ENCODE measurements at regions not wholly inside any gene's neighbourhood (a gene's known extent, or its start where the extent isn't known, plus 50 kb on each side); places are given as distances from the start of the nearest gene placed in this dataset.

GRCh38 chr13:22111152-22111783 lies 440.4 kb downstream of the FGF9 start:
- DNase-seq (ENCODE audit: low spot score) (no peak), ATAC-seq (no peak)

GRCh38 chr13:22111961-22112360 lies 441.1 kb downstream of the FGF9 start:
- ATAC-seq, result no peak

GRCh38 chr13:22112956-22113745 lies 442.3 kb downstream of the FGF9 start:
- DNase-seq (ENCODE audit: low spot score) (no peak), ATAC-seq (no peak)

More at GRCh38 chr13:22111961-22112360, 441.1 kb downstream of the FGF9 start:
- no peak for DNase-seq (ENCODE audit: low spot score)

- ATAC-seq (peak; percentile 52), DNase-seq (ENCODE audit: low spot score) (no peak)
These were observed 443.9 kb downstream of the FGF9 start for GRCh38 chr13:22114630-22115311.

GRCh38 chr13:22118158-22118557 lies 447.3 kb downstream of the FGF9 start:
- ATAC-seq (no peak), DNase-seq (ENCODE audit: low spot score) (no peak)

GRCh38 chr13:22120646-22121045 lies 449.8 kb downstream of the FGF9 start:
- ATAC-seq, result no peak
- no peak for DNase-seq (ENCODE audit: low spot score)

- DNase-seq (ENCODE audit: low spot score) (no peak), ATAC-seq (no peak)
These were observed 450.4 kb downstream of the FGF9 start for GRCh38 chr13:22121146-22121739.

GRCh38 chr13:22126433-22127021 lies 455.7 kb downstream of the FGF9 start:
- DNase-seq (ENCODE audit: low spot score) (no peak), ATAC-seq (no peak)

- no peak for DNase-seq (ENCODE audit: low spot score)
- no peak for ATAC-seq
These were observed 456.6 kb downstream of the FGF9 start for GRCh38 chr13:22127277-22128164.

- DNase-seq (ENCODE audit: low spot score) (no peak), ATAC-seq (no peak)
These were observed 457.9 kb downstream of the FGF9 start for GRCh38 chr13:22128441-22129408.

GRCh38 chr13:22130254-22130653 lies 459.4 kb downstream of the FGF9 start:
- no peak for ATAC-seq
- no peak for DNase-seq (ENCODE audit: low spot score)

- no peak for DNase-seq (ENCODE audit: low spot score)
- ATAC-seq, result no peak
These were observed 463.4 kb downstream of the FGF9 start for GRCh38 chr13:22134261-22134660.

- no peak for DNase-seq (ENCODE audit: low spot score)
- ATAC-seq, result no peak
These were observed 464.6 kb downstream of the FGF9 start for GRCh38 chr13:22135446-22135845.

GRCh38 chr13:22137361-22138050 lies 466.6 kb downstream of the FGF9 start:
- ATAC-seq (no peak), DNase-seq (ENCODE audit: low spot score) (no peak)

GRCh38 chr13:22138947-22139346 lies 468.1 kb downstream of the FGF9 start:
- ATAC-seq (no peak), DNase-seq (ENCODE audit: low spot score) (no peak)

GRCh38 chr13:22141716-22142115 lies 470.8 kb downstream of the FGF9 start:
- DNase-seq (ENCODE audit: low spot score), result no peak
- no peak for ATAC-seq

- no peak for ATAC-seq
These were observed 472.8 kb downstream of the FGF9 start for GRCh38 chr13:22143671-22144070.

GRCh38 chr13:22144806-22145205 lies 473.9 kb downstream of the FGF9 start:
- DNase-seq (ENCODE audit: low spot score), result no peak
- no peak for ATAC-seq

More at GRCh38 chr13:22143671-22144070, 472.8 kb downstream of the FGF9 start:
- no peak for DNase-seq (ENCODE audit: low spot score)
